ENCODE measurements at regions not wholly inside any gene's neighbourhood (a gene's known extent, or its start where the extent isn't known, plus 50 kb on each side); places are given as distances from the start of the nearest gene placed in this dataset.

GRCh38 chr6:19438566-19439353 is 398.4 kb upstream of the ID4 start:
- Histone ChIP-seq H3K4me3 (no peak overlapping the region), H3K4me1 (ENCODE audit: low read depth) (no peaks in the 10 kb centered on the region), H3K9me3 (no peaks in the 10 kb centered on the region), H3K36me3 (ENCODE audit: low read depth) (no peaks in the 10 kb centered on the region)
- DNase-seq (no peak), ATAC-seq (no peak)
- TF ChIP-seq CTCF (IDR thresholded peaks at IDR 0.05) = no peak
- intact Hi-C loops (cut with DNase I, micrococcal nuclease) = no loop called here

- Histone ChIP-seq H3K36me3 (ENCODE audit: low read depth) (no peaks in the 10 kb centered on the region), H3K4me3 (no peak overlapping the region), H3K4me1 (ENCODE audit: low read depth) (no peaks in the 10 kb centered on the region), H3K9me3 (no peaks in the 10 kb centered on the region)
- no peak for ATAC-seq
- intact Hi-C loops (cut with DNase I, micrococcal nuclease) = no loop called here
- TF ChIP-seq CTCF (IDR thresholded peaks at IDR 0.05) = no peak
- no peak for DNase-seq
These were observed 396.6 kb upstream of the ID4 start for GRCh38 chr6:19440531-19440930.

- no peak for TF ChIP-seq CTCF (IDR thresholded peaks at IDR 0.05)
- intact Hi-C loops (cut with DNase I, micrococcal nuclease) = no loop called here
- DNase-seq (no peak), ATAC-seq (no peak)
- Histone ChIP-seq H3K4me1 (ENCODE audit: low read depth) (no peaks in the 10 kb centered on the region), H3K9me3 (no peaks in the 10 kb centered on the region), H3K36me3 (ENCODE audit: low read depth) (no peaks in the 10 kb centered on the region), H3K4me3 (no peak overlapping the region)
These were observed 393.8 kb upstream of the ID4 start for GRCh38 chr6:19443411-19443810.

GRCh38 chr6:19444041-19444440 is 393.1 kb upstream of the ID4 start:
- intact Hi-C loops (cut with DNase I, micrococcal nuclease) = no loop called here
- Histone ChIP-seq H3K9me3 (no peaks in the 10 kb centered on the region), H3K4me1 (ENCODE audit: low read depth) (no peaks in the 10 kb centered on the region), H3K36me3 (ENCODE audit: low read depth) (no peaks in the 10 kb centered on the region), H3K4me3 (no peak overlapping the region)
- DNase-seq (no peak), ATAC-seq (no peak)
- no peak for TF ChIP-seq CTCF (IDR thresholded peaks at IDR 0.05)

- no peak for DNase-seq
- no peaks in the 10 kb centered on the region for H3K4me1 ChIP-seq (ENCODE audit: low read depth)
- no peak overlapping the region for H3K4me3 ChIP-seq
- intact Hi-C loops (cut with DNase I, micrococcal nuclease) = no loop called here
- TF ChIP-seq CTCF (IDR thresholded peaks at IDR 0.05) = no peak
- no peaks in the 10 kb centered on the region for H3K36me3 ChIP-seq (ENCODE audit: low read depth)
- ATAC-seq = no peak
- H3K9me3 ChIP-seq = no peaks in the 10 kb centered on the region
These were observed 392.7 kb upstream of the ID4 start for GRCh38 chr6:19444481-19444880.

GRCh38 chr6:19446570-19446969 is 390.6 kb upstream of the ID4 start:
- H3K4me3 ChIP-seq = no peak overlapping the region
- H3K36me3 ChIP-seq (ENCODE audit: low read depth) = no peaks in the 10 kb centered on the region
- no peak for DNase-seq
- ATAC-seq = no peak
- TF ChIP-seq CTCF (IDR thresholded peaks at IDR 0.05) = no peak
- no peaks in the 10 kb centered on the region for H3K9me3 ChIP-seq
- no peaks in the 10 kb centered on the region for H3K4me1 ChIP-seq (ENCODE audit: low read depth)
- intact Hi-C loops (cut with DNase I, micrococcal nuclease) = no loop called here
